Cardiac muscle cell (in vitro differentiated cells and primary cell): ENCODE measurements at regions not wholly inside any gene's neighbourhood (a gene's known extent, or its start where the extent isn't known, plus 50 kb on each side); places are given as distances from the start of the nearest gene placed in this dataset.

Experiments used
- DNase-seq, 2 donors: peaks; one replicate each; pipeline versions ENCODE4 v3.0.0 to v3.0.0-alpha.2; 2010 to 2017; ENCODE audit warnings: low read depth in 1 of 2, low spot score in 1 of 2
- H3K27ac ChIP-seq: fragments of 200-600 bp; sonication (generic); 2 replicates; pipeline ENCODE4 v1.5.1; 2016
- H3K27me3 ChIP-seq: fragments of 200-600 bp; sonication (generic); 2 replicates; pipeline ENCODE4 v1.6.0; 2016; ENCODE audit warnings: control low read depth
- H3K36me3 ChIP-seq: fragments of 200-600 bp; sonication (generic); 2 replicates; pipeline ENCODE4 v1.5.1; 2016; ENCODE audit warnings: control low read depth
- H3K4me1 ChIP-seq: fragments of 200-600 bp; sonication (generic); 2 replicates; pipeline ENCODE4 v1.8.1; 2017; ENCODE audit warnings: low read depth, mild to moderate bottlenecking, mixed run types
- H3K4me3 ChIP-seq: fragments of 200-600 bp; sonication (generic); 2 replicates; pipeline ENCODE4 v1.5.1; 2016; ENCODE audit warnings: mild to moderate bottlenecking
- H3K9me3 ChIP-seq: fragments of 200-600 bp; sonication (generic); 2 replicates; pipeline ENCODE4 v1.5.1; 2017; ENCODE audit warnings: low read depth, mild to moderate bottlenecking, control low read depth
- CTCF ChIP-seq: IDR thresholded peaks from 2 replicates; pipeline ENCODE4 v1.5.1; 2012; ENCODE audit warnings: low read depth, mild to moderate bottlenecking, low read length

DNA sequence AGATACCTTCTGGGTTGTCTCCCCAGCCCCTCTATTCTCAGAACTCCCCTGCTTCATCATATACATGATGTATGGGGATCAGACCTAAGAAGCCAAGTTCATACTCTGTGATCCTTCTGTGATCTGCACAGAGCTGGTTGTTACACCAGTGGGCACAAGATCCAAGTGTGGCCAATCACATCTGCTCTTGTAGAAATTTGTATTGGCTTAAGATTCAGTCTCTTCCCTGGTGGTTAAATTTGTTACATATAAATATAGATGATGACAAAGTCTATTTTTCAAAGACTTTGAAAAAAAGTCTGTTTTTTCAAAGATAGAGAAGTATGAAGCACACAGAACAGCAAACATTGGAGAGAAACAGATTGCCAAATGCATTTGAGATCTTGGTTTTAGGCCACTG is 135.8 kb upstream of the FGGY start:
- no peaks in the 10 kb centered on the region for H3K36me3 ChIP-seq
- H3K9me3 ChIP-seq = peaks cover 4% of the 10 kb centered on the region
- no peak overlapping the region for H3K27ac ChIP-seq
- H3K27me3 ChIP-seq = peaks cover 5% of the 10 kb centered on the region
- H3K4me1 ChIP-seq = no peaks in the 10 kb centered on the region
- no peak for DNase-seq
- TF ChIP-seq CTCF = no peak
- H3K4me3 ChIP-seq = no peak overlapping the region

GRCh38 chr1:59162665-59163064 is 134.2 kb upstream of the FGGY start:
- Histone ChIP-seq H3K4me3 (no peak overlapping the region), H3K27me3 (peaks cover 5% of the 10 kb centered on the region), H3K27ac (no peak overlapping the region), H3K9me3 (peaks cover 4% of the 10 kb centered on the region), H3K36me3 (no peaks in the 10 kb centered on the region), H3K4me1 (no peaks in the 10 kb centered on the region)
- DNase-seq = no peak
- TF ChIP-seq CTCF = no peak

- Histone ChIP-seq H3K27ac (no peak overlapping the region), H3K9me3 (peaks cover 1% of the 10 kb centered on the region), H3K4me1 (no peaks in the 10 kb centered on the region), H3K36me3 (no peaks in the 10 kb centered on the region), H3K27me3 (peaks cover 5% of the 10 kb centered on the region), H3K4me3 (no peak overlapping the region)
- peak in 1 of 2 donors; percentile 53 for DNase-seq
- TF ChIP-seq CTCF = no peak
Measured at GRCh38 chr1:59163268-59164092, 133.4 kb upstream of the FGGY start.

DNA sequence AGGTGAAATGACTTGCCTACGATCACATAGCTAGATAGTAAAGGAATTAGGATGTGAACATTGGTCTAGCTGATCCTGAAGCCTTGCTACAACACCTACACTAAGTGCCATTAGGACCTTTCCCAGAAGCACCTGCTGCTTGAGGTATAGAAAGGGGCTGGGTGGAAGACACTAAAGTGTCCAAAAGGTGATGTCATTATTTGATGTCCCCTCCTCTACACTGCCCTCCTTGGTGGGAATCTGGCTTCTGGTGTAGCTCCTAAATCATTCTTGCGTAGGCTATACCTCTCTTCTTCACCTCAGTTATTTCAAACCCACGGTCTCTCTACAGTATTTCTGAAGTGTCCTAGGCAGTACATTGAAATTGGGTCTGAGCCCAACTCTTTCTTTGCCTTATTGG is 132.5 kb upstream of the FGGY start:
- H3K27me3 ChIP-seq = peaks cover 5% of the 10 kb centered on the region
- TF ChIP-seq CTCF = no peak
- H3K36me3 ChIP-seq = no peaks in the 10 kb centered on the region
- no peak overlapping the region for H3K4me3 ChIP-seq
- no peak for DNase-seq
- no peaks in the 10 kb centered on the region for H3K4me1 ChIP-seq
- no peaks in the 10 kb centered on the region for H3K9me3 ChIP-seq
- H3K27ac ChIP-seq = no peak overlapping the region

DNA sequence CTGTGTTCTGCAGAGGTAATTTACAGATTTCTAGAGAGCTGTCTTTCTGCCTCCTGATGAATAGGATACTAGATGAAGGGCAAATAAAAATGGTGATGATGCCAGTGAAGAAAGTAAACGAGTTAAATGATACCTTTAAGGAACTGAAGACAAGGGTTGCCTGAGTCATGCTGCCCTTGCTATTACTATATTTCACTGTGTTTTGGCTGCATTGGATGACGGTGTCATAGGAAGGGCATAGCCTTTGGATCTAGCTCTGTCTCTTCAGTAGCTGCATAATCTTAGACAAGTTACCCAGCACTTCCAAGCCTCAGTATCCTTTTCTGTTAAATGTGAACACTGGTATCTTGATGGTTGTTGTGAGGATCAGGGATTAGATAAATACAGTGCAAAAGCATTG is 131.5 kb upstream of the FGGY start:
- DNase-seq = no peak
- TF ChIP-seq CTCF = no peak
- H3K4me3 ChIP-seq = no peak overlapping the region
- H3K27ac ChIP-seq = no peak overlapping the region
- H3K9me3 ChIP-seq = no peaks in the 10 kb centered on the region
- peaks cover 5% of the 10 kb centered on the region for H3K27me3 ChIP-seq
- H3K36me3 ChIP-seq = no peaks in the 10 kb centered on the region
- no peaks in the 10 kb centered on the region for H3K4me1 ChIP-seq
